Spinal cord (tissue), 9 donors: ENCODE measurements at regions not wholly inside any gene's neighbourhood (a gene's known extent, or its start where the extent isn't known, plus 50 kb on each side); places are given as distances from the start of the nearest gene placed in this dataset.

Experiments used
- DNase-seq, 6 donors: peaks; one replicate each; pipeline versions ENCODE4 v3.0.0 to v3.0.0-alpha.2; 2013 to 2015; ENCODE audit warnings: low spot score in 6 of 6, low read depth in 4 of 6
- H3K27ac ChIP-seq: one replicate; pipeline ENCODE4 v1.5.1; 2013; ENCODE audit warnings: low read depth, low read length, control low read depth
- H3K27me3 ChIP-seq: one replicate; pipeline ENCODE4 v1.6.1; 2013; ENCODE audit warnings: low read length; ENCODE audit not compliant: control insufficient read depth, insufficient read depth
- H3K36me3 ChIP-seq: one replicate; pipeline ENCODE4 v1.6.1; 2013; ENCODE audit warnings: low read length; ENCODE audit not compliant: control insufficient read depth, insufficient read depth
- H3K4me1 ChIP-seq: one replicate; pipeline ENCODE4 v1.6.1; 2013; ENCODE audit warnings: low read length; ENCODE audit not compliant: control insufficient read depth, insufficient read depth
- H3K4me3 ChIP-seq: one replicate; pipeline ENCODE4 v1.5.1; 2013; ENCODE audit warnings: low read depth, low read length, control low read depth
- H3K9me3 ChIP-seq: one replicate; pipeline ENCODE4 v1.6.1; 2013; ENCODE audit warnings: low read length; ENCODE audit not compliant: control insufficient read depth, insufficient read depth
- WGBS: methylation state at CpG from one replicate; pipeline ENCODE4 v1.1.5; 2013; ENCODE audit warnings: missing lambda C conversion rate; ENCODE audit not compliant: insufficient coverage; 5-methylcytosine and 5-hydroxymethylcytosine counted together
- donor health status: healthy.

DNA sequence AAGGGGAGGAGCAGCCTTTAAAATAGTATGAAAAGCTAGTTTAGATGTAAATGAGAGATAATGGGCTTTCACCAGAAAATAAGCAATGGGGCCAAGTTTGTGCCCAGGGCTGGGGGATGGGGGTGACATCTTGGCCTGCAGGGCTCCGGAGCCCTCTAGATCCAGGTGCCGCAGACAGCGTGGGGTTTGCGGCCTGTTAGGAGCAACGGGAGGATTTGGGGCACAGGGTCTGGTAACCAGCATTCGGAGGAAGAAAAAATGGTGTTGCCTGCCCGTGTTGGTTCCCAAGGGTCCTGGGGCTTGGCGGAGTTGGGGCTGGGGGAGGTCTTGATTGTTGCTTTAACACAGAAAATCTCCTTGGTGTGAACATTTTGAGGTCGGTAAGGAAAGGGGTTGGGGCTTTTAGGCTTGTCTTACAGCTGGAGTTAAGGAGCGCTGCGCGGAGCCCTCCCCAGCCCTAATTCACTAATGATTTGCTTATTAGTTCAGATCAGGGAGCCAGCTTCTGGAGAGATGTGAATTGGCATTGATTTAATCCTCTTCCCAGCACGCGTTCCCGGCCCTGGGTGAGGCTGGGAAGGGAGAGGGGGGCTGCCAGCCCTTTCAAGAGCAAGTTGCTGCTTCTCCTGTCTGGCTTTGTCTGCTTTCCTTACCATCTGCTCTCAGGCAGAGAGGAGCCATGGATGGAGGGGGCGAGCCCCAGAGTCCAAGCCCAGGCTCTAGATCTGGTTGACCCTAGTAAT, 443.4 kb downstream of the BCOR start:
- WGBS, result 27% methylated on average over 10 of the region's 16 CpGs
- H3K27ac ChIP-seq, result peak overlapping the region; percentile 82
- H3K4me1 ChIP-seq, result peaks cover 25% of the 10 kb centered on the region
- peak in 2 of 6 donors; percentile 75 to 76 for DNase-seq
- peaks cover 22% of the 10 kb centered on the region for H3K27me3 ChIP-seq
- no peak overlapping the region for H3K4me3 ChIP-seq
- H3K9me3 ChIP-seq, result no peaks in the 10 kb centered on the region
- H3K36me3 ChIP-seq, result no peaks in the 10 kb centered on the region

DNA sequence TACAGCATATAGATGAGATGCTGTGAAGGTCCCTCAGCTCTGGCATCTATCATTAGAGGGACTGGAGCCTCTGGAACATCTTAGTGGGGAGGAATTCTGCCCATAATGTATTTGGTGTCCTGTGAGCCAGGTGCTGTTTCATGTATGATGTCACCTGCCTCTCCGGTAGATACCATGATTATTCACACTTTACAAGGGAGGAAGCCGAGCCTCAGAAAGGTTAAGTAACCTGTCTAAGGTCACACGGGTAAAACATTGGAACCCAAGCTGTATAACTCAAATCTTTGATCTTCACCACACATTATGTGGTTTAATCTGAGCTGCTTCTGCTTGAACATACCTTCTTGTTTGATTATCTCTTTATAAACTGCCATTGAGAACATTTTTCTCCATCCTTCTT, 442.8 kb downstream of the BCOR start:
- WGBS, result 100% methylated on average over 1 of the region's 3 CpGs
- Histone ChIP-seq H3K9me3 (no peaks in the 10 kb centered on the region), H3K4me1 (peaks cover 25% of the 10 kb centered on the region), H3K27me3 (peaks cover 22% of the 10 kb centered on the region), H3K4me3 (no peak overlapping the region), H3K36me3 (no peaks in the 10 kb centered on the region), H3K27ac (peak overlapping the region; percentile 82)
- no peak for DNase-seq

GRCh38 chrX:39661116-39661907, 436.4 kb downstream of the BCOR start:
- H3K27me3 ChIP-seq, result peaks cover 3% of the 10 kb centered on the region
- no peak for DNase-seq
- no peak overlapping the region for H3K4me3 ChIP-seq
- no peaks in the 10 kb centered on the region for H3K9me3 ChIP-seq
- no peak overlapping the region for H3K27ac ChIP-seq
- H3K4me1 ChIP-seq, result peaks cover 4% of the 10 kb centered on the region
- H3K36me3 ChIP-seq, result no peaks in the 10 kb centered on the region
- 50% methylated on average over 4 of the region's 6 CpGs for WGBS

- Histone ChIP-seq H3K4me3 (no peak overlapping the region), H3K27me3 (peaks cover 4% of the 10 kb centered on the region), H3K9me3 (no peaks in the 10 kb centered on the region), H3K36me3 (no peaks in the 10 kb centered on the region), H3K27ac (no peak overlapping the region), H3K4me1 (no peaks in the 10 kb centered on the region)
- no peak for DNase-seq
- WGBS, result 53% methylated on average over 3 of the region's 3 CpGs
These were observed 431.8 kb downstream of the BCOR start for GRCh38 chrX:39665830-39666518.

DNA sequence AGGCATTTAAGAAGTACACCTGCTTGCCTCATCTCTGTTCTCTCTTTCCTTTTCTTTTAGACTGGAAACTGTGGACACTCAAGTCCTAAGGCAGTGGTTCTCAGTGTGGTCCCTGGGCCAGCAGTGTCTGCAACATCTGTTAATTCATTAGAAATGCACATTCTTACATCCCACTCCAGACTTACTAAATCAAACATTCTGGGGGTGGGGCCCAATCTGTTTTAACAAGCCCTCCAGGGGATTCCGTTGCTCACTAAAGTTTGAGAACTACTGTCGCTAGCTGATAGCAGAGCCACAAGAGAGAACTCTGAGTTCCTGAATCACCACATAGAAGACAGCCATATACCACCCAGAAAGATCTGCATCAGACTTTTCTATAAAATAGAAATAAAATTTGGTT, 430.6 kb downstream of the BCOR start:
- no peak for DNase-seq
- Histone ChIP-seq H3K4me1 (no peaks in the 10 kb centered on the region), H3K36me3 (no peaks in the 10 kb centered on the region), H3K4me3 (no peak overlapping the region), H3K27ac (no peak overlapping the region), H3K9me3 (no peaks in the 10 kb centered on the region), H3K27me3 (peaks cover 3% of the 10 kb centered on the region)
- WGBS, result 83% methylated on average over 1 of the region's 2 CpGs

GRCh38 chrX:39667736-39668482, 429.8 kb downstream of the BCOR start:
- H3K27me3 ChIP-seq, result peaks cover 3% of the 10 kb centered on the region
- WGBS, result 57% methylated on average over 9 of the region's 9 CpGs
- H3K36me3 ChIP-seq, result no peaks in the 10 kb centered on the region
- no peaks in the 10 kb centered on the region for H3K9me3 ChIP-seq
- DNase-seq, result no peak
- H3K4me1 ChIP-seq, result no peaks in the 10 kb centered on the region
- H3K27ac ChIP-seq, result no peak overlapping the region
- H3K4me3 ChIP-seq, result no peak overlapping the region

DNA sequence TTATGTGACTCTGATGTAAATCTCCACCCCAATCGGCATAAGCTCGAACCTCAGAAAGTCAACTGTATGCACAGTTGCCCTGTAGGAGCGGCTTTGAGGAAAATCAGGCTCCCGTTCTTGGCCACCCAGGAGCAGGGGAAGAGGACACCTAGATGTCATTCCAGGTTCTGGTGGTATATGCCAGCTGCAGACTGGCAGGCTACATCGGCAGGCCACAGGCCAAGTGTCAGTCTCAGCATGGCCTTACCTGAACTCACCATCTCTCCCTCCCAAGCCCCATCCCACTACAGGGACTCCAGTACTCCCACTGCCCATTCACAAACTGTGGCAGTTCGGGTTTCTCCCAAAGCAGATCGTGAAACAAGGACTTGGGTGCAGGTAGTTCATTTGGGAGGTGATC, 428.1 kb downstream of the BCOR start:
- Histone ChIP-seq H3K27me3 (peaks cover 3% of the 10 kb centered on the region), H3K36me3 (no peaks in the 10 kb centered on the region), H3K9me3 (no peaks in the 10 kb centered on the region), H3K4me1 (no peaks in the 10 kb centered on the region), H3K4me3 (no peak overlapping the region), H3K27ac (no peak overlapping the region)
- no peak for DNase-seq
- WGBS, result 77% methylated on average over 6 of the region's 7 CpGs

DNA sequence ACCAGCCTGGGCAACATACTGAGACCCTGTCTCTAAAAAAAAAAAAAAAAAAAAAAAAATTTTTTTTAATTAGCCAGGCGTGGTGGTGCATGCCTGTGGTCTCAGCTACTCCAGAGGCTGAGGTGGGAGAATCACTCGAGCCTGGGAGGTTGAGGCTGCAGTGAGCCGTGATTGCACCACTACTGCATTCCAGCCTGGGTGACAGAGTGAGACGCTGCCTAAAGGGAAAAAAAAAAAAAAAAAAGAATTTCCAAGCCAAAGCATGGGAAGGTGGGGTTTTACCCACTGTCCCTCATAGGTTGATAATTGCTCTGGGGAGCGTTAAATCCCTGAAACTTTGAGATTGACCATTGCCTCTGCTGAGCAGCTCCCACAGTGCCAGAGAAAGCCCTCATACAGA, 427.5 kb downstream of the BCOR start:
- 81% methylated on average over 4 of the region's 5 CpGs for WGBS
- H3K9me3 ChIP-seq, result no peaks in the 10 kb centered on the region
- H3K27ac ChIP-seq, result no peak overlapping the region
- peaks cover 3% of the 10 kb centered on the region for H3K27me3 ChIP-seq
- H3K4me1 ChIP-seq, result peaks cover 5% of the 10 kb centered on the region
- no peak overlapping the region for H3K4me3 ChIP-seq
- no peaks in the 10 kb centered on the region for H3K36me3 ChIP-seq
- no peak for DNase-seq

DNA sequence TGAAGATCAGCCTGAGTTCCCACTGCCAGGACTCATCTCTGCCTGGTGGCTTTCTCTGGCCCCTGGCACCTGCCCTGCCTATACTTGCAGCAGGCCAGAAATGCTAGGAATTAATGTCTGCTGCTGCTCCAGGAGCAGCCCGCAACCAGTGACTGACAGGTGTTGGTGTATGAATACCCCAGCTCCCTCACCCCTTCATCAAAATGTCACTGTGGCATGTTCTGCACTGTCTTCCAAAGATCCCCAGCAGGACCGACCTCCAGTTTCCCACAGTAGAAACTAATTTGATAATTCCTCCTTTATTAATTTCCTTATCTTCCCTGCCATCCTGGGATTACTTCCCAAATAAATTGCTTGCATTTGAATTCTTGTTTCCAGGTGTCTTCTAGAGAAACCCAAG, 425.4 kb downstream of the BCOR start:
- Histone ChIP-seq H3K27me3 (no peaks in the 10 kb centered on the region), H3K4me1 (peaks cover 10% of the 10 kb centered on the region), H3K9me3 (no peaks in the 10 kb centered on the region), H3K27ac (no peak overlapping the region), H3K4me3 (no peak overlapping the region), H3K36me3 (no peaks in the 10 kb centered on the region)
- 82% methylated on average over 1 of the region's 2 CpGs for WGBS
- no peak for DNase-seq
